ENCODE measurements at regions not wholly inside any gene's neighbourhood (a gene's known extent, or its start where the extent isn't known, plus 50 kb on each side); places are given as distances from the start of the nearest gene placed in this dataset.

- TF ChIP-seq CTCF (IDR thresholded peaks at IDR 0.05) = no peak
- no peak for TF ChIP-seq POLR2A (IDR thresholded peaks at IDR 0.05)
- no peak for TF ChIP-seq EP300 (IDR thresholded peaks at IDR 0.05; ENCODE audit: low read depth)
- TF ChIP-seq POLR2AphosphoS5 (IDR thresholded peaks at IDR 0.05) = no peak
Measured at GRCh38 chr10:125370578-125370977, 210.2 kb upstream of the CTBP2 start.
